Hematopoietic multipotent progenitor cell treated with erythropoietin and hydrocortisone succinate and interleukin-3 and kit ligand, for 6 days (in vitro differentiated cells): ENCODE measurements at regions not wholly inside any gene's neighbourhood (a gene's known extent, or its start where the extent isn't known, plus 50 kb on each side); places are given as distances from the start of the nearest gene placed in this dataset.
A peak's percentile ranks its signal among the peaks of the same experiment; 100 is the strongest.
"Not testable (repeated sequence)": the region's sequence is repeated elsewhere in the genome, so short reads cannot be mapped to it uniquely, and the experiment has no call there.

ENCODE experiments used
- DNase-seq: peaks from one replicate; pipeline ENCODE4 v3.0.0-alpha.2; 2015

DNA sequence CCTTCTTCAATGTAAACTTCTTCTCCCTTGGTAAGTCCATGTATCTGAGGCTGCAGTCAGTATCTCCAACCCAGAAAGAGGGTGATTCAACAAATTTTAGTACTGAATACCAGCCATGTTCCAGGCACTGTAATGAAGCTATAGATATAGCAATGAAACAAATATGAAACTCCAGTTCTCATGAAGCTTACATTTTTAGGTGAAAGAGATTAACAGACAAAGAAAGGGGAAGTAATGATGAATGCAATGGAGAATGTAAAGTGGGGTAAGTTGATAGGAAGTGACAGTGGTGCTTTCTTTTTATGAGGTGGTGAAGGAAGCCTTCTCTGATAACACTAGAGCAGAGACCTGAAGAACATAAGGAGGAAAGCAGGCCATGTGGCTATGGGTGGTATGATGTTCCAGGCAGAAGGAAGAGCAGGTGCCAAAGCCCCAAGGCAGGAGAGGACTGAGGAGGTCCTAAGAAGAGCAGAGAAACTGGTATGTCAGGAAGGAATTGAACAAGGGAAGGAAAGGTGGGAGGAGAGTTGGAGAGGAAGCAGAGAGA, 143.6 kb downstream of the TFAP2B start:
- peak; percentile 39 for DNase-seq

GRCh38 chr6:50963952-50964351, 145.3 kb downstream of the TFAP2B start:
- no peak for DNase-seq

DNA sequence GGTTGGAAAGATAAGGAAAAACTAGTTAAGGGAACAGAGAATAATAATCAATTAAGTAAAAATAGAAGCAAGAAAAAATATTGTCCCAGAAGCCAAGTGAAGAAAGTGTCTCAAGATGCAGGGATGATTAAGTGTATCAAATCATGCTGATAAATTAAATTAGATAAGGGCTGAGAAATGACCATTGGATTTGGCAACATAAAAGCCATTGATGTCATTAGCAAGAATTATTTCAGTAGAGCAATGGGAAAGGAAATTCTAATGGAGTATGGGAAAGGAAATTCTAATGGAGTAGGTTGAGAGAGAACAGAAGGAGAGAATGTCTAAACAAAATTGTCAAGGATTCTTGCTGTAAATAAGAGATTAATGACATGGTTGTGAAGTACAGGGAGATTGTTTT, 146.8 kb downstream of the TFAP2B start:
- no peak for DNase-seq

- DNase-seq, result no peak
Observed at GRCh38 chr6:50966532-50966931, 147.9 kb downstream of the TFAP2B start.

DNA sequence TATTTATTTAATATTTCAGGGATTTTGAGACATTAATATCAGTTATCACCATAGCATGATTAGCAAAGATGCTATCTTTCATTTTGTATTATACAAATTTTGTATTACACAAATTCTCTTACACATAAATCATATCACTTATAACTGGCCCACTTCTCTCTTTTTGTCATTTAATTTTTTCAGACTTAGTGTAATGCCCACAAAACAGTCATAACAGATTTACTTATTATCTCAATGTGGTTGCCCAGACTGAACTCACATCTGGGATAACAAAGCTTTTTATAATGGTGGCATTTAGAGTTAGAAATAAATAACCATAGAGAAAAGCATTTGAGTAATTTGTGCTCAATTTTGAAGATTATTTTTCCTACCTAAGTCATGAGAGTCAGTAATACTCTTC, 148.3 kb downstream of the TFAP2B start:
- no peak for DNase-seq

DNA sequence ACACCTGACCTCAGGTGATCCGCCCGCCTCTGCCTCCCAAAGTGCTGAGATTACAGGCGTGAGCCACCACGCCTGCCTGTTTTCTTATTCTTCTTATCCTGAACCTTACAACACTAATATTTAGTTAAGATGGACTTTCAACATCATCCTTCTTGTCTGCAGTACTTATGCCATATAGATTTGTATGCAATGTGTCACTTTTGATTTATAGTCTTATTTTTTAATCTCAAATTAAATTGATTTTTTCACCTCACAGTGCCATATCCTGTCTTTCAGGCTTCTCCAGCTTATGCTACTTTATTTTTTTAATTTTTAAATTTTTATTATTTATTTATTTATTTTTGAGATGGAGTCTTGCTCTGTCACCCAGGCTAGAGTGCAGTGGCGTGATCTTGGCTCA, 149.6 kb downstream of the TFAP2B start:
- DNase-seq, result not testable (repeated sequence)

- DNase-seq, result no peak
Observed at GRCh38 chr6:50970908-50971307, 152.2 kb downstream of the TFAP2B start.

- DNase-seq, result no peak
Observed at GRCh38 chr6:50973464-50973863, 154.8 kb downstream of the TFAP2B start.

GRCh38 chr6:50974319-50974718, 155.6 kb downstream of the TFAP2B start:
- no peak for DNase-seq

DNA sequence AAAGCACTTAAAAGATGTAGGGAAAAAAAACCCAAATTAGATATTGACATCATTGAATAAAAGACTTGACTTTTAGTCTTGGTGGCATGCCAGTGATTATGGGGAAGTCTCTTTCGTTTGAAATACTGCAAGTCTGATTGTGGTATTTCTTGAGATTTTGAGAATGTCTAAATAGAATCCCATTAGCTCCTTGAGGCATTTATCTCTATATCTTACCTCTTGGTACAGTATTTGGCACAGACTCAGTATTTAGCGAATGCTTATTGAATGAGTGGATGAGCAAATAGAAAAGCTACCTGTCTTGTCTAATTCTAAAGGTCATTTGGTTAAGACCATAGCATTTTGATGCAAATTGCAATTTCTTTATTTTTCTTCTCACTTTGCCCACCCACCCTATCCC, 156.5 kb downstream of the TFAP2B start:
- no peak for DNase-seq

DNA sequence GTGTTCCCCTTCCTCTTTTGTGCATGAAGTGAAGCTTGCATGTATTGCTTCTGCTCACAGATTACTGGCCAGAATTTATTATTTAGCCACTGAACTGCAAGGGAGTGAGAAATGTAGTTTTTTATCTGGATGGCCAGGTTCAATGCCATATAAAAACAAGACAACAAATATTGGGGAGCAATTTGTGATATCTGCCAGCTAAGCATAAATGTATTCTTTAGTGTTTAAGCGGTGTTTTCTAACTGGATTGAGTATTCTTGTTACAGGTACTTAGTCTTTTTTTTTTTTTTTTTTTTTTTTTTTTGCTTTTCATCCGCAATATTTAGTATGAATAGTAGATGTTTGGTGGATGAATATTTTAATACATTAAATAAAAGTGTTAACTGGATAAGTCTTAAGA, 158.2 kb downstream of the TFAP2B start:
- no peak for DNase-seq

DNA sequence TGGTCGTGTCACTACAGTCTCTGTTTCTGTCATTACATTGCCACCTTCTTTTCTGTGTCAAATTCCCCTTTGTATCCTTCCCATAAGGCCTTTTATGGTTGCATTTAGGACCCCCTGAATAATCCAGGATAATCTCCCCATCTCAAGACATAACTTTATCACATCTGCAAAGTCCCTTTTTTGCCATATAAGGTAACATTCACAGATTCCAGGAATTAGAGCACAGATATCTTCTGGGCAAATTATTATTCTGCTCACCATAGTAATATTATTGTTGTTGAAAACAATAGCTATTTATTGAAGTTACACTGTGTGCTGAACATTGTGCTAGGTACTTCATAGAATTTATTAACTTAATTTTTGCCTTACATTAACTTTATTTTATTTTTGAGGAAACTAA, 159.1 kb downstream of the TFAP2B start:
- no peak for DNase-seq

- no peak for DNase-seq
Observed at GRCh38 chr6:50978380-50979170, 159.9 kb downstream of the TFAP2B start.

GRCh38 chr6:50979171-50979525, 160.5 kb downstream of the TFAP2B start:
- DNase-seq, result no peak

- DNase-seq, result no peak
Observed at GRCh38 chr6:50984135-50984534, 165.5 kb downstream of the TFAP2B start.

DNA sequence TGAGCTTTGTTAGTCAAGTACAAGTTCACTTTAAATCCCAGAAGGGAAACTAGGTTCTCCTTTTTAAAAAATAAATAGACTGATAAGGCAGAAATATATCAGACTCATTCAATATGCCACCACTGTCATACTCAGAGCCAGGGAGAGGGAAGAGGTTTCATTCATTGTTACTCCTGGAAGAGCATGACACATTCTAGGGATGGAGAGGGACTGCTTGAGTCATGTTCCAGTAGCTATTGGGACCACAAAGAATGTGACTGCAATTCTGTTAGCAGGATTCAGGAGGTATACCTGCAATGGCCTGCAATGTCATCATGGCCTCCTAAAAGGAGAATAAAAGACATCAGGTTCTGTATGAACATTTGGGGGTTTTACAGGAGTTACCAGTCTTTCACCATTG, 167.6 kb downstream of the TFAP2B start:
- DNase-seq, result no peak

DNA sequence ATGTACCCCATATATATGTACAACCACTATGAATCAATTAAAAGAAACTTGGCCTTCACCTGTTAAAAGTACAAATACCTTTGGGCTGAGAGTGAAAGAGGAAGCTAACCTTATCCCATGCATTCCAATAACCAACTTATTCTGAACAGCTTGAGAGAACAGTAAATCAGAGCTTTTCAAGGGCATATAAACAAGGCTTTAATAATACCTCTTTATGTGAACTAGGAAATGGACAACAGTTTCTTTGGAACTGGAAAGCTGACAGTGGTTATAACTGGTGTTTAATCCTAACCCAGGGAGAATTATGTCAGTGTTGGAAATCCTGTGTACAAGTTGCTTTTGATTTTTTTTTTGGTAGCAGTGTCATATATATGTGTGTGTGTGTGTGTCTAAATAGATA, 170.5 kb downstream of the TFAP2B start:
- DNase-seq, result no peak

GRCh38 chr6:50990750-50991446, 172.2 kb downstream of the TFAP2B start:
- no peak for DNase-seq

DNA sequence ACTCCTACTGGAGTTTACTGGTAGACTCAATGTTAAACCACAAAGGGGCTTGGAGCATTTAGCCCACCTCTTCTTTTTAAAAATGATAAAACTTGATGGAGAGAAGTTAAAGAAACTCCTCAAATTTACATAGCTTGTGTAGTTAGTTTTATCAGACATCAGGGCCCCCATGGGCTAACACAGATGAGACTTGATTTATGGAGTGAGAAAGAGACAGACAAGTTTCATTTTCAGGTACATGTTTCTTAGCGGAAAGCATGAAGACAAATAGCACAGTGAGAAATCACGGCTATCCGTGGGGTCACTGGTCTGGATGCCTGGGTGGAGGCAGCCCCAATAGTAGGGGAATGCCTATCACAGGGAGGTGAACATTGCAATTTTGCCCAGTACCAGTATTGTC, 173.6 kb downstream of the TFAP2B start:
- DNase-seq, result no peak

DNA sequence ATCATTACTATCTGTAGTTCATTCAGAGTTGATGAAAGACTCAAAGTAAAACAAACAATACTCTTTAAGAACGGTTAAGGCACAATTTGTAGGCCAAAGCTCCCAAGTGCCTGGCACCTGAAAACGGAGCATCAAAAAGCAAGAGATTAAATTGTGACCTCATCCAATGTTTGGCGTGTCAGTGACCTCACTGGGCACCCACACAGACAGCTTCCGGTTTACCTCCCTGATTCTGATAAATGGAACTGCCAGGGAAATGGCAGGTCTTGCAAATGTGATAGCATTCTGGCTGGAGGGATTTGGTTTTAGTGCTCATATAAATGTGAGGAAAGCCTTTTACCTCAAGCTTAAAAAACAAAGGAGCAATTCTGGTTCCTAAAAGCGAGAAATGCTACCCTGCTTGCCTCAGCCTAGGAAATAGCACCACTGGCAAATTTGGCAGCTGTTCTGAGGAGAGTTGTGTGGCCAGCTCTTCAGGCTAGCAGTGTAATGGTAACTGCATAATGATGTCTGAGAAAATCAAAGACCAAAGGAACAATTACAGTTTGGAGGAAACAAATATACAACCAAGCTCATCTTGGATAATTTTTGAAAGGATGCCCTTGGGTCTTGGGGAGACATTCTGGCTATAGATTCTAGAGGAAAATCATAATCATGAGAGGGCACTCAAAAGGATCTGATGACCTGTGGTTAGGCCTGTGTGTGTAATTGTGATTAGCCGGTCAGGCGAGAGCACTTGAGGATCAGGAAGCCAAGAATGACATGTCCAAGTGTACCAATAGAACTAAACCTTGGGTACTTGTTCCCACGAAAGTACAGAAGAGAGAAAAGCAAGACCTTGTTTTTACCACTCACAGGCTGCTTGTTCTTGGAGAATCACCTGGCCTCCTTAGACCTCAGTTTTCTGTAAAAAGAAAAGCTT, 174.3 kb downstream of the TFAP2B start:
- DNase-seq, result no peak

- no peak for DNase-seq
Observed at GRCh38 chr6:50993941-50994720, 175.5 kb downstream of the TFAP2B start.

GRCh38 chr6:50995036-50995435, 176.4 kb downstream of the TFAP2B start:
- DNase-seq, result no peak
